H9 (cell line): ENCODE measurements at regions not wholly inside any gene's neighbourhood (a gene's known extent, or its start where the extent isn't known, plus 50 kb on each side); places are given as distances from the start of the nearest gene placed in this dataset.

Experiments
- DNase-seq: peaks from one replicate; pipeline ENCODE4 v3.0.0-alpha.2; 2017
- H2AFZ ChIP-seq: one replicate; pipeline ENCODE4 v1.6.1; 2013; ENCODE audit warnings: mild to moderate bottlenecking, low read length, control low read depth, moderate library complexity
- H2AK5ac ChIP-seq: 2 replicates; pipeline ENCODE4 v1.6.1; 2013; ENCODE audit warnings: low read length, control low read depth, mixed read lengths; ENCODE audit not compliant: insufficient read length
- H2BK120ac ChIP-seq: one replicate; pipeline ENCODE4 v1.6.1; 2013; ENCODE audit warnings: low read depth, mild to moderate bottlenecking, low read length, control low read depth, inconsistent platforms; ENCODE audit not compliant: poor library complexity, severe bottlenecking
- H2BK12ac ChIP-seq: 2 replicates; pipeline ENCODE4 v1.6.1; 2013; ENCODE audit warnings: low read length, control low read depth, mixed read lengths, low read depth; ENCODE audit not compliant: insufficient read length
- H2BK15ac ChIP-seq: 2 replicates; pipeline ENCODE4 v1.6.1; 2013; ENCODE audit warnings: low read depth, low read length, control low read depth
- H2BK20ac ChIP-seq: one replicate; pipeline ENCODE4 v1.6.1; 2013; ENCODE audit warnings: low read depth, mild to moderate bottlenecking, low read length, control low read depth, inconsistent platforms; ENCODE audit not compliant: poor library complexity, severe bottlenecking
- H2BK5ac ChIP-seq: 2 replicates; pipeline ENCODE4 v1.6.1; 2013; ENCODE audit warnings: low read length, control low read depth, mixed read lengths; ENCODE audit not compliant: insufficient read length
- H3K14ac ChIP-seq: 2 replicates; pipeline ENCODE4 v1.6.1; 2013; ENCODE audit warnings: low read length, control low read depth; ENCODE audit not compliant: insufficient read depth
- H3K18ac ChIP-seq: 2 replicates; pipeline ENCODE4 v1.6.1; 2013; ENCODE audit warnings: low read depth, mild to moderate bottlenecking, mixed read lengths, low read length, control low read depth; ENCODE audit not compliant: insufficient read length
- H3K23ac ChIP-seq: 2 replicates; pipeline ENCODE4 v1.6.1; 2013; ENCODE audit warnings: low read length, control low read depth, mixed read lengths, low read depth; ENCODE audit not compliant: insufficient read length
- H3K23me2 ChIP-seq: 2 replicates; pipeline ENCODE4 v1.6.1; 2013; ENCODE audit warnings: low read depth, mild to moderate bottlenecking, mixed read lengths, low read length, control low read depth; ENCODE audit not compliant: insufficient read length, poor library complexity, severe bottlenecking
- H3K27ac ChIP-seq: 2 replicates; pipeline ENCODE4 v1.5.1; 2013; ENCODE audit warnings: low read length, control low read depth, mixed read lengths, low read depth; ENCODE audit not compliant: insufficient read length
- H3K27me3 ChIP-seq: 2 replicates; pipeline ENCODE4 v1.6.1; 2013; ENCODE audit warnings: low read length, control low read depth, inconsistent platforms; ENCODE audit not compliant: insufficient read depth
- H3K4ac ChIP-seq: 2 replicates; pipeline ENCODE4 v1.6.1; 2013; ENCODE audit warnings: low read depth, mild to moderate bottlenecking, control low read depth, inconsistent platforms, low read length, moderate library complexity
- H3K4me1 ChIP-seq: 2 replicates; pipeline ENCODE4 v1.6.1; 2013; ENCODE audit warnings: low read length, control low read depth, inconsistent platforms; ENCODE audit not compliant: insufficient read depth
- H3K4me2 ChIP-seq: 2 replicates; pipeline ENCODE4 v1.6.1; 2013; ENCODE audit warnings: low read length, control low read depth, mixed read lengths; ENCODE audit not compliant: insufficient read length, insufficient read depth
- H3K56ac ChIP-seq: 2 replicates; pipeline ENCODE4 v1.6.1; 2013; ENCODE audit warnings: low read depth, mild to moderate bottlenecking, mixed read lengths, low read length, control low read depth; ENCODE audit not compliant: insufficient read length
- H3K79me1 ChIP-seq: 2 replicates; pipeline ENCODE4 v1.6.1; 2013; ENCODE audit warnings: low read depth, mild to moderate bottlenecking, moderate library complexity, low read length, control low read depth, inconsistent platforms; ENCODE audit not compliant: insufficient read depth, poor library complexity, severe bottlenecking
- H3K79me2 ChIP-seq: 2 replicates; pipeline ENCODE4 v1.6.1; 2013; ENCODE audit warnings: low read length, control low read depth, inconsistent platforms; ENCODE audit not compliant: insufficient read depth
- H3K9ac ChIP-seq: 2 replicates; pipeline ENCODE4 v1.6.1; 2013; ENCODE audit warnings: low read length, control low read depth, mixed read lengths; ENCODE audit not compliant: insufficient read length; ENCODE audit errors: extremely low read depth
- H3K9me3 ChIP-seq: one replicate; pipeline ENCODE4 v1.6.1; 2013; ENCODE audit warnings: low read depth, low read length, inconsistent platforms; ENCODE audit not compliant: control insufficient read depth
- H3T11ph ChIP-seq: one replicate; pipeline ENCODE4 v1.6.1; 2013; ENCODE audit warnings: mild to moderate bottlenecking, low read length, control low read depth, inconsistent platforms
- H4K20me1 ChIP-seq: one replicate; pipeline ENCODE4 v1.6.1; 2013; ENCODE audit not compliant: control insufficient read depth, insufficient read length, insufficient read depth
- H4K5ac ChIP-seq: 2 replicates; pipeline ENCODE4 v1.6.1; 2013; ENCODE audit warnings: low read depth, mild to moderate bottlenecking, mixed read lengths, low read length, control low read depth; ENCODE audit not compliant: insufficient read length
- H4K8ac ChIP-seq: replicated peaks from 2 replicates; pipeline ENCODE4 v1.6.1; 2013; ENCODE audit warnings: low read length, control low read depth, mixed read lengths, low read depth; ENCODE audit not compliant: insufficient read length
- H4K91ac ChIP-seq: 2 replicates; pipeline ENCODE4 v1.6.1; 2013; ENCODE audit warnings: low read depth, mild to moderate bottlenecking, moderate library complexity, mixed read lengths, low read length, control low read depth; ENCODE audit not compliant: insufficient read length
- H3K27ac Mint-ChIP-seq, 3 experiments: 2 replicates in 2 of 3; 3 replicates in 1 of 3; pipeline ENCODE4 v1.8.0; 2020 to 2021; ENCODE audit warnings: mixed read lengths in 3 of 3, mild to moderate bottlenecking in 1 of 3, moderate library complexity in 1 of 3
- H3K27me3 Mint-ChIP-seq: 2 replicates; pipeline ENCODE4 v1.8.0; 2021; ENCODE audit warnings: low read depth, mild to moderate bottlenecking, moderate library complexity, mixed read lengths
- H3K36me3 Mint-ChIP-seq, 3 experiments: 2 replicates in 2 of 3; 3 replicates in 1 of 3; pipeline ENCODE4 v1.8.0; 2020 to 2021; ENCODE audit warnings: low read depth in 3 of 3, mixed read lengths in 3 of 3; ENCODE audit not compliant: insufficient read depth in 1 of 3
- H3K4me1 Mint-ChIP-seq, 2 experiments: 2 replicates each; pipeline ENCODE4 v1.8.0; 2020; ENCODE audit warnings: mixed read lengths in 2 of 2
- H3K4me3 Mint-ChIP-seq, 2 experiments: 2 replicates in 1 of 2; 3 replicates in 1 of 2; pipeline ENCODE4 v1.8.0; 2020 to 2021; ENCODE audit warnings: mild to moderate bottlenecking in 2 of 2, mixed read lengths in 2 of 2, moderate library complexity in 1 of 2
- H3K9me3 Mint-ChIP-seq, 2 experiments: 2 replicates in 1 of 2; 3 replicates in 1 of 2; pipeline ENCODE4 v1.8.0; 2020; ENCODE audit warnings: mild to moderate bottlenecking in 2 of 2, mixed read lengths in 2 of 2, moderate library complexity in 1 of 2
- WGBS: extraction: QIAGEN DNeasy Blood & Tissue Kit; methylation state at CpG from one replicate; pipeline ENCODE4 v1.1.7; 2013; ENCODE audit warnings: missing lambda C conversion rate, low lambda C conversion rate, mixed read lengths; ENCODE audit not compliant: insufficient read length; ENCODE audit errors: extremely low coverage; 5-methylcytosine and 5-hydroxymethylcytosine counted together
- TF ChIP-seq, protein P1 (sequence below): fragments of 200-600 bp; sonication (generic); conservative IDR thresholded peaks from 3 replicates; pipeline ENCODE4 v1.8.0; 2021; ENCODE audit warnings: antibody characterized with exemption, mild to moderate bottlenecking

DNA sequence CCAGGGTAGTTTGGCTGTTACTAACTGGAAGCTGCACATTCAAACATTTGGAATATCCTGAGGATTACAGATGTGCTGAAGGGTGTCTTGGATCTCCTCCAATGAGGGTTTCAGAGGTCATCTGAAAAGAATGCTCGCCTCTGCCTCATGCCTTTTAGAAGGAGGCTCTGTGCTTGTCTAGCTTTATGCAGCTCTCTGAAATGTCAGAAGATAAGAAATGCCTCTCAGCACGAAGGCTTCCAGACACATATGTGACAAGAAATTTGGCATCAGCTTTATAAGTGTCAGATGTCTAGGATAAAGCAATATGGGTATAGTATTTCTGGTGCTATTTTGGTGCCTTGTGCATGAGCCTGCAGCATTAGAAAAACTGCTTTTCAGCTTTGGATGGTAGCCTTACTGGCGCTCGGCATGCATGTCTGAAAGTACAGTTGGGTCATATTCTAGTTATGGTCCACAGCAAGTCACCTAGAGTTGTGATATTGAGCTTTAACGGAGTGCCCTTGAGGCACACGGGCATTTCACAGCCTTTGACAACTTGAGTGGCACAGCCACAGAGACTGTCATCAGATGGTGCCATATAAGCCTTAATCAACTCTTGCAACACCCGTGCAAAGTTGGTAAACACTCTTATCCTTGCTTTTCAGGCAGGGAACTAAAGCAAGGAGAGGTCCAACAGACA lies 70.8 kb upstream of the PGRMC2 start:
- Histone ChIP-seq H2BK5ac (no peak overlapping the region), H4K8ac (no peak overlapping the region), H3K18ac (no peak overlapping the region), H3K9ac (no peak overlapping the region), H3K27me3 (no peaks in the 10 kb centered on the region), H2BK12ac (no peak overlapping the region), H3K27ac (no peak overlapping the region), H3K79me2 (no peaks in the 10 kb centered on the region), H3K4me1 (peaks cover 6% of the 10 kb centered on the region; the same call in 1 of the 2 replicates), H4K5ac (no peak overlapping the region), H2AFZ (no peak overlapping the region), H3K23ac (no peak overlapping the region), H3K14ac (no peak overlapping the region), H3K56ac (no peak overlapping the region), H3K4me2 (no peak overlapping the region), H2BK20ac (no peak overlapping the region), H4K91ac (no peak overlapping the region), H3K79me1 (no peaks in the 10 kb centered on the region), H2BK15ac (no peak overlapping the region), H2BK120ac (no peak overlapping the region), H2AK5ac (no peak overlapping the region), H3K4ac (no peak overlapping the region), H3K23me2 (no peaks in the 10 kb centered on the region), H4K20me1 (no peaks in the 10 kb centered on the region), H3T11ph (no peak overlapping the region), H3K9me3 (no peaks in the 10 kb centered on the region)
- no CpG with 5 or more reads among the region's 7 CpGs for WGBS
- Mint-ChIP-seq H3K4me3 (no peak overlapping the region), H3K4me1 (peaks cover 15 to 18% of the 10 kb centered on the region in 2 experiments), H3K36me3 (peaks cover 2 to 9% (median 4%) of the 10 kb centered on the region in 3 experiments; a peak in 5 of 7 replicates), H3K27me3 (no peaks in the 10 kb centered on the region), H3K27ac (no peak overlapping the region), H3K9me3 (peaks cover 0 to 4% of the 10 kb centered on the region in 2 experiments; a peak in 2 of 5 replicates)
- TF ChIP-seq, protein P1, sequence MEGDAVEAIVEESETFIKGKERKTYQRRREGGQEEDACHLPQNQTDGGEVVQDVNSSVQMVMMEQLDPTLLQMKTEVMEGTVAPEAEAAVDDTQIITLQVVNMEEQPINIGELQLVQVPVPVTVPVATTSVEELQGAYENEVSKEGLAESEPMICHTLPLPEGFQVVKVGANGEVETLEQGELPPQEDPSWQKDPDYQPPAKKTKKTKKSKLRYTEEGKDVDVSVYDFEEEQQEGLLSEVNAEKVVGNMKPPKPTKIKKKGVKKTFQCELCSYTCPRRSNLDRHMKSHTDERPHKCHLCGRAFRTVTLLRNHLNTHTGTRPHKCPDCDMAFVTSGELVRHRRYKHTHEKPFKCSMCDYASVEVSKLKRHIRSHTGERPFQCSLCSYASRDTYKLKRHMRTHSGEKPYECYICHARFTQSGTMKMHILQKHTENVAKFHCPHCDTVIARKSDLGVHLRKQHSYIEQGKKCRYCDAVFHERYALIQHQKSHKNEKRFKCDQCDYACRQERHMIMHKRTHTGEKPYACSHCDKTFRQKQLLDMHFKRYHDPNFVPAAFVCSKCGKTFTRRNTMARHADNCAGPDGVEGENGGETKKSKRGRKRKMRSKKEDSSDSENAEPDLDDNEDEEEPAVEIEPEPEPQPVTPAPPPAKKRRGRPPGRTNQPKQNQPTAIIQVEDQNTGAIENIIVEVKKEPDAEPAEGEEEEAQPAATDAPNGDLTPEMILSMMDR, result no peak
- no peak for DNase-seq
